NCI-H187 treated with DMSO at 0.1 percent for 48 hours (cell line): ENCODE measurements at regions not wholly inside any gene's neighbourhood (a gene's known extent, or its start where the extent isn't known, plus 50 kb on each side); places are given as distances from the start of the nearest gene placed in this dataset.

ENCODE experiments used
- DNase-seq: peaks from one replicate; lab custom pipeline; 2025; lab: John Stamatoyannopoulos, UW

DNA sequence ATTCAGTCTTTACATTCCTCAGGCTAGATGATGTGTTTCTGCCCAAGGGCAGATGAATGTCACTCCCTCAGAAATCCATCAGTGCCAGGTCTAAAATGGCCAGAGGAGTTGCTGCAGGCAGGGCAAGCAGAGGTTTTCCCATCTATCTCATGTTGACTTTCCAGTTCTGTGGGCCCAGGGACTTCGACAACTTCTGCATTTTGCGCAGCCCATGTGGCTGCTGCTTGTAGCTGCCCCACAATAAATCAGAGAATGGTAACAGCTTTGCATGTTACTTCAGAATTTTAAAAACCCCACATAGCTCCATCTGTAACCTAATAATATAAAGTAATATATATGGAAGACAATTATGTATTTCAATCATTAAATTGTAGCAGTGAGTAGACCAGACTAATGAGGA, 1367.7 kb upstream of the AGA start:
- DNase-seq: no peak

DNA sequence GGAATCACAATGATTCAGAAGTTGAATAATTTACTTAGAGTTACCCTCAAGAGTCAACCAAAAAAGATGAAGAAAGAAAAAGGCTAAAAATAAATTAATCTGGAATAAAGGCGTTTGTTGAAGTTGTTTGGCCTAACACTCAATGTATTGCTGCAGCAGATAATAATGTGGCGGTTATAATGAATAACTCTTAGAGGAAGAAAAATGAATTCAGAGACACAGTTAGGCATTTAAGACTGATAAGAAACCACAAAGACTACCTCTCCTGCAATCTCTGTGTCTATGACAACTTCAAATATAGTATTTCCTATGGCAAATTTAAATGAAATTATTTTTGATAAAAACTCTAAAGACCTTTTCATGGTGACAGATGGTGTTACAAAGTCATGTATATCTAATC, 1369.1 kb upstream of the AGA start:
- no peak for DNase-seq

DNA sequence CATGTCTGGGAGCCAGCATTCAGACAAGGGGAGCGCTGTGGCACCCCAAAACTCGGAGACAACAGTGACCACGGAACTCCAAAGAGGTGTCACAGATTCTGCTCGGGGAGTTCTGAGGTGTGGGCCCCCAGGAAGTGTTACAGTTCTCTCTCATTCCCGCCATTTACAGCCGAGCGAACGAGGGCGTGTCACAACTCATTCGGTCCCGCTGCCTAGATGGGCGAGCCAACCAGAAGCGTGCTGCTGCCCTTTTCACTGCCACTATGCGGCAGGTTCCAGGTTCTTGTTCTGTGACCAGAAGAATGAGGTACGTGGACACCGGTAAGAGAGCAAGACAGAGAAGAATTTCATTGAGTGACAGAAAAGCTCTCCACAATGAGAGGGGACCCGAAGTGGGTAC, 1370.6 kb upstream of the AGA start:
- DNase-seq: no peak

DNA sequence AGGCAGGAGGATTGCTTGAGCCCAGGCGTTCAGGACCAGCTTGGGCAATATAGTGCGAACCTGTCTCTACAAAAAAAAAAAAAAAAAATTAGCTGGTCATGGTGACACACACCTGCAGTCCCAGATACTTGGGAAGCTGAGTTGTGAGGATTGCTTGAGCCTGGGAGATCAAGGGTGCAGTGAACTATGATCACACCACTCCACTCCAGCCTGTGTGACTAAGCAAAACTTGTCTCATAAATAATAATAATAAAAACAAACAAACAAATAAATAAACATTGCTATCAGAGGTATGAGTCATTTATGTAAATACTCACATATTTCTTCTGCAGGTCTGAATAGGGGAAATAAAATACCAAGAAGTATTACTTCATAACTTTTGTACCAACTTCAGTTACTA, 1372.7 kb upstream of the AGA start:
- no peak for DNase-seq

DNA sequence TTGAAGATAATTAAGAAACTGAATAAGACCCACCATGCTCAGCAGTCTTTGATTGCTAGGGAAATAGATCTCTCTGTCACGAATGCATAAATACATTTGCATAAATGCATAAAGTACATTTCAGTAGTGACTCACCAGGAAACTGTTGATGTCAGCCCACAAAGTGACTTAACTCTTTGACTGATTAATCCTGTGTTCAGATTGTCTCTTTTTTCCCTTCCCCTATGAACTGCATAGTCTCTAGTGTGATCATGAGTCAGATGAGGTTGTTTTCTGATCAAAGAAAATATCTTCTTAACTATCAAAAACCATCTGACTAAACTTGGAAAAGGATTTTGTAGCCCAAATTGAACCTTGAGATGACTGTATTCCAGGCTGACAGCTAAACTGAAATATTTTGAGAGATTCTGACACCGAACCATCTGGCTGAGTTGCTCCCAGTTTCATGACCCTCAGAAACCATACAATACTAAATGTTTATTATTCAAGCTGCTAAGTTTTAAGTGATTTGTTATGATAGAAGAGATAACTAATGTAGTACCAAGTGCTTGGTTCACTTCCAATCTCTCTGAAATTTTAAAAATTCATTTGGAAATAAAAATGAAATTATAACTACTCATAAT, 1381.5 kb upstream of the AGA start:
- no peak for DNase-seq

DNA sequence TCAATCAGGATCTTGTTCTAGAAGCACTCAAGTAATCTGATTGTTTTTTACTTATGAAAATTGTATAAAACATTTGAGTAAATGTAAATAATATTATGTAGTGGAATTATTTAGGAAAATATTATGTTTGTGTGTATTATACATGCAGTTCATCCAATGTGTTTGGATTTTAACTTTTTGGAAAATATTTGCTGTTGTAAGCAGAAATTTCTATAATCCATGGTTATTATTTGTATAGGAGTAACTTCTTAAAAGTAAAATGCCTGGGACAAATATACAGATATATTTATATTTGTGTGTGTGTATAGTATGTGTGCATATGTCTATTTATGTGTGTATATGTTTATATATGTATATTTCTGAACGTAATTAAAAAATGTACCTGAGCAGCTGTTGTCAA, 1394.6 kb upstream of the AGA start:
- DNase-seq: no peak

DNA sequence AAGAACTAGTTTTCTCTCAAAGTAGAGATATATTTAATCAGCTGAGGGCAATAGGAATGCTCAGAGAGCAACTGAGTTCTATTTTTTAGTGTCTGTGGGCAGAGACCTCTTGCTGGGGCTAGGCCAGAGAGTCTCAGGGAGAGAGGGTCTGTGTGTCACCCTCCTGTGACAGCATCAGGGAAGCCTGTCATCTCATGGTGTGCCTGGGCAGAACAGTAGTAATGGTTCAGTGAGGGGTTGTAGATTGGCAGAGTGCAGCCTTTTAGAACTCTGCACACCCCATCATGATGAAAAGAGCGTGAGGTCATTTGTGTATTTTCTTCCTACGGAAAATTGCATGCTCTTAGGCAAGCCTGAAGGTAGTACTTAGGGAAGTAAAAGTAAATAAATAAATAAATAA, 1396.5 kb upstream of the AGA start:
- DNase-seq: no peak

DNA sequence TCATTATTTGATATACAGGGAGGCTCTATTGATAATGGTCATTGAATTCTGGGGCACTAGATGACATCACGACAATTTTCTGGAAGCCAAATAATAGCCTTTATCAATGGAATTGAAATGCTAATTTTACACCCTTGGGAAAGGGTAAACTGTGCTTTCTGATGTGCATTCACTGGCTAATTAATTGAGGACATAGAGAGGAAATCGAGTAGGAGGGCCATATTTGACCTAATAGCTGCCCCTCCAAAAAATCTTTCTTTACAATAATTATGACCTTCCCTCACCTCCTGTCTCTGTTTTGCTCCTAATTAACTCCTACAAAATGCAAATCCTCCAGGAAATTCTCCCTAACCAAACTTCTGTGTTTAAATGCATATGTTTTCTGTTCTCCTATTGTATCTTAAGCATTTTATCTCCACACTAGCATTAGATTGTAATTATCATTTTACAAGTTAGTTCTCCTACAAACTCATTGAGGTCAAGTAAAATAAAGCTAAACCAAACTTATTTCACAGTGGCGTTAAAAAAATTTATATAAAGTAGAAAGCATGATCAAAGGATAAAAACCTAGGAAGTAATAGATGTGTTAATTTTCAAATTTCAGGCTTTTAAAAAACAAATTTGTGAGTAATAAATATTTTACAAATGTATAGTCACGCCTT, 1414.0 kb upstream of the AGA start:
- no peak for DNase-seq

DNA sequence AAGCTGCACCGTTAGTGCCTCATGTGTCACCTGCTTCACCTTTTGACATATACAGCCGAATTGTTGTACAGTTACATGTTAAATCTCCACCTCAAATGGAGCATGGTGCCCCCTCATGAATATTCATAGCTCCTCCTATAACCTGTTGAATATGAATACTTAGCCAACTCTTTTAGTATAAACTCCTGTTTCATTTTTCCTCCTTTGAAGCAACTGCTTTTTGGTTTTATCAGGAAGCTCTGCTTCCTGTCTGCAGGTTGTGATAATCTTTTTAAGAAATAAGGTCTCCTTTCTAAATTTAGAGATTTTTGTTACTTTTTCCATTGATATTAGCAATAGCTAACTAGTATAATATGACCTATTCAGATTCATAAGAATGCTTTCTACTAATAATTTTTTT, 1429.2 kb upstream of the AGA start:
- DNase-seq: no peak

DNA sequence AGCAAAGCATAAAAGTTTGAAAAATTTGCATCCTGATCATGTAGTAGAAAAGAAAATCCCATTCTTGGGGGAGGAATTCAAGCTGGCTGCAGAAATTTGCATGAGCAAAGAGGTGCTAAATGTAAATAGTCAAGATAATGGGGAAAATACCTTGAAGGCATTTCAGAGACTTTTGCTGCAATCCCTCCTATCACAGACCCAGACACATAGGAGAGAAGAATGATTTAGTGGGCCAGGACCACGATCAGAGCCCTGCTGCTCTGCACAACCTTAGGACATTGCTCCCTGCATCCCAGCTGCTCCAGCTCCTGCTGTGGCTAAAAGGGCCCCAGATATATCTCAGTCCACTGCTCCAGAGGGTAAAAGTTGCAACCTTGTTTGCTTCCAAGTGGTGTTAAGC, 1439.7 kb upstream of the AGA start:
- DNase-seq: no peak

DNA sequence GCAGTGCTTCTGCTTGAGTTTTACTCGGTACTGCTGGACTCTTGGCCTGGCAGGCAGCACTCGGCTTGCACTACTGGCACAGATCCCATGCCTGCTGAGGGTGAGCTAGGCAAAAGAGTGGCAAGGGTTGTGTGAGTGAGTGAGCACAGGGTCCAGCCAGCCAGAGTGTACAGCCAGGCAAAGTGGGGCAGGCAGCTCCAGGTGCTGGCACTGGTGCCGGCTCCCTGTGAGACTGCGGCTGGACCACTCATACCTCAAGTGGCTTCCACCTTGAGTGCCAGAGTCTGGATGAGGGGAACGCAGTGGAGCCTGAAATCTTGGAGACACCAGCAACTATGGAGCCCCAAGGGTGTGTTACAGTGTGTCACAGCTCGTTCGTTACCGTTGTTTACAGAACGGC, 1451.9 kb upstream of the AGA start:
- DNase-seq: no peak

DNA sequence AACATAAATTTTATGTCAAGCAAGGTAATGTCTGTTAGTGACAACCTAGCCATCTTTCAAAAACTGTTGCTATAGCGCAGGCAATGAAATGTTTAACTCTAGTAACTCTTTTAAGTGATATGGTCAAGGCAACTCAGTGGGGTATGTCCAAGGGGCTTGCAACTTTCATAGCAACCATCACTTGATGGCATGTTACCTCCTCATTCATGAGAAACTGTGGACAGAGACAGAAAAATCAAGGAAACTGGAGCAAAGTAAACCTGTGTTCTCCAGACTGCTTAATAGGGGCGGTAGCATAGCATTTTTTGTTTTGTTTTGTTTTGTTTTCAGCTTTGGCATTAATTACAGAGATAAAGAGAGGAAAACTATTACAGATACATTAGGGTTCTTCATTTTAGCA, 1456.8 kb upstream of the AGA start:
- no peak for DNase-seq

DNA sequence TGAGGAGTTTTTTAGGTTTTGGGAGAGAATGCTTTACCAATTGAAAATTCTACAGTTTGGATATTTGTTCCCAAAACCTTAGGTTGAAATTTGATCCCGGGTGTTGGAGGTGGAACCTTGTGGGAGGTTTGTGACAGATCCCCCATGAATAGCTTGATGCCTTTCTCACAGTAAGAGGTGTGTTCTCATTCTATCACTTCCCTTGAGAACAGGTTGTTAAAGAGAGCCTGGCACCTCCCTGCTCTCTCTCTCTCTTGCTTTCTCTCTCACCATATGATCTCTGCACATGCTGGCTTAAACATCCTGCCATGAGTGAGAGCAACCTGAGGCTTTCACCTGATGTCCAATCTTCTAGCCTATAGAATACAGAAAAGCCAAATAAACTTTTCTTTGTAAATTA, 1475.5 kb upstream of the AGA start:
- no peak for DNase-seq

DNA sequence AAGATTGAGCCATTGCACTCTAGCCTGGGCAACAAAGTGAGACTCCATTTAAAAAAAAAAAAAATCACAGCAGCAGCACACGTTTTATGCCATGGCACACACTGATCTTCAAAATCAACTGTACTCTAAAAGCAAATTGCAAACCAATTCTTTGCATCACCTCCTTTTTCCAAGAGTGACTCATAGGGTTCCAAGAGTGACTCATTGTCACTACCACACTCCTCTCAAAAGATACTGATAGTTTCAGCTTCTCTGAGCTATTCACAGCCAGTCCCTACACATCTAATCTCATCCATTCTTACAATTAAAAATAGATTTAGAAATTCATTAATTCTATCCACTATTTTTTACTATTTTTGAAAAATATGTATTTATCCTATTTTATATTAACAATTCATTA, 1494.9 kb upstream of the AGA start:
- DNase-seq: no peak

DNA sequence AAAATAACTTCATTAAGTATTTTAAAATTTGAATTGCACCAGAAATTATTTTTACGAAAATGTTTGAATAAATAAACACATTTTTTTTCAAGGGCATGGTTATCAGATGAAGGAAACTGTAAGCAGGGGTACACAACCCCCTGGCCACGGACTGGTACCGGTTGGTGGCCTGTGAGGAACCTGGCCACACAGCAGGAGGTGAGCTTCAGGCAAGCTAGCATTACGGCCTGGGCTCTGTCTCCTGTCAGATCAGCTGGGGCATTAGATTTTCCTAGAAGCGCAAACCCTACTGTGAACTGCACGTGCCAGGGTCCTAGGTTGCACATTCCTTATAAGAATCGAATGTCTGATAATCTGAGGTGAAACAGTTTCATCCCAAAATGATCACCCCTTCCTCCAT, 1499.7 kb upstream of the AGA start:
- no peak for DNase-seq

DNA sequence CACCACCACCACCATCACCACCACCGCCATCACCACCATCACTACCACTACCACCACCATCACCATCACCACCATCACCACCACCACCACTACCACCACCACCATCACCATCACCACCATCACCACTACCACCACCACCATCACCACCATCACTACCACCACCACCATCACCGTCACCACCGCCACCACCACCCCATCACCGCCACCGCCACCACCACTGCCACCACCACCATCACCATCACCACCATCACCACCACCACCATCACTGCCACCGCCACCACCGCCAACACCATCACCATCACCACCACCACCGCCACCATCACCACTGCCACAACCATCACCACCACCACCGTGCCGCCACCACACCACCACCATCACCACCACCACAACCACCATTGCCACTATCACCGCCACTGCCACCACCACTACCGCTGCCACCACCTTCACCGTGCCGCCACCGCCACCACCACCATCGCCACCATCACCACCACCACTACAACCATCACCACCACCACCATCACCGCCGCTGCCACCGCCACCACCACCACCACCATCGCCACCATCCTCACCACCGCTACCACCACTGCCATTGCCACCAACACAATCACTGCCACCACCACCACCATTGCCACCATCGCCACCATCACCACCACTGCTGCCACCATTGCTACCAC, 1511.3 kb upstream of the AGA start:
- DNase-seq: no peak

DNA sequence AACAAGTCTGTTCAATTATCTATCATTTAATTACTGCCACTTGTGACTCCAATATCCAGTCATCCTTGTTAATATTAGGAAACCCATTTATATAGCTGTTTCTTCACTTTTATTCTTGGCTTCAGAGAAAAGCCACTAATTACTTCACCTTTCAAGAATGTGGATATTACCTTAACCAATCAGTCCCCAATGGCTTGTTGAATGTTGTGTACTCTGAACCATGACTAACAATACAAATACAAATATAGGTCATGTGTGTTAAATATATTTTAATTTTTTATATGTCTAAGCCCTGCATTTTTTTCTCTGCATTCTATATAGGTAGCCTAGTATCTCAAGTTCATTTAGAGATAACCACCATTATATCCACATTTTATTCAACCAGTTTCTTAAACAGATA, 1513.4 kb upstream of the AGA start:
- DNase-seq: no peak

DNA sequence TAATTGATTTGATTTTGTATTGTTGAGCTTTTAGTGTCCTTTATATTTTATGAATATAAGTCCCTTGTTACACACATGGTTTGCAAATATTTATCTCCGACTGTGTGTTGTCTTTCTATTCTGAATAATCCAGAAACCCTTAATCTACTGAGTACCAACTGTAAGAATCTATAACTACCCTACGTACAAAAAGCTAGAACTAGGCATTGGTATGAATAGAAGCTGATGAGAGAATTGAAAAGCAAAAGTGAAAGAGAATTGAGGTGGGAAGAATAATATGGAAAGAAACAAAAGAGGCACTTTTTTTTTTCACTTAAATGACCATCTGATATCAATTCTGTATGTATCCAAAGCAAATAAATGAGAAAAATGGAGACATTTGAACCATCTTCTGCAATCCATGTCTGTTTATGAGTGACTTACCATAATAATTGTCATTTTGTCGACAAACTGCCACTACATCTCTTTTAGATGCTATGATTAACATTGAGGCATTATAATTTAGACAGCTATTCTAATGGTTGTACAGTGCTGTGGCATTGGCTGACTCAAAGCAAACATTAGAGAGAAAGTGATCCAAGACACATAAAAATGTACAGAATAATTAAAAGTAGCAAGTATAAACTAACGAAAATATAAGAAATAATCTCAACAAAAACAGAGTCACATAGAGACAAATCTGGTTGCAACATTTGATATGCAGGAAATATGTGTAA, 1516.6 kb upstream of the AGA start:
- DNase-seq: no peak

DNA sequence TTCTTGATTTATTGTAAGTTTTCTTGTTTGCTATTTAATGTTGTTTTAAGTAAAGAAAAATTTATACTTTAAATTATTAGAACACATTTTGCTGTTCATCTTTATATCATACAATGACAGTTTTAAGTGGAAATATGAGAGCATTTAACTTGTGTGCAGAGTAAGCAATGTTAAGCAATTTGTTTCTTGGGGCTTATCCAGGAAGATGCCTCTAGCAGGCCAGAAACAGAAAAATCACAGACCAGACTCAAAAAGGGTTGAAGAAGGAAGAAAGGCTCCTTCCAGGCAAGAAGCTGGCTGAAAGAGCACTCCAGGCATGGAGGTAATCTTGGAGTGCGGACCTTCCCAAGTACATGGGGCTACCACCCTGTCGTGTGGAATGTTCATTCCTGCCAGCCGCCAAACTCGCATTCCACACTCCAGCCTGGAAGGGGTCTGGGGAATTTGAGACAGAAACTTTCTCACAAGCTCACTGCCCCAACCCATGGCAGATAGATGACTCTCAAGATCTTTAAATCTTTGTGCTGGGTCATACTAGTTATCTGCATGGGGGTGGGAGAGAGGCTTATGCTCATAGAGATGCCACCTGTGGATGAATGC, 1521.3 kb upstream of the AGA start:
- no peak for DNase-seq

DNA sequence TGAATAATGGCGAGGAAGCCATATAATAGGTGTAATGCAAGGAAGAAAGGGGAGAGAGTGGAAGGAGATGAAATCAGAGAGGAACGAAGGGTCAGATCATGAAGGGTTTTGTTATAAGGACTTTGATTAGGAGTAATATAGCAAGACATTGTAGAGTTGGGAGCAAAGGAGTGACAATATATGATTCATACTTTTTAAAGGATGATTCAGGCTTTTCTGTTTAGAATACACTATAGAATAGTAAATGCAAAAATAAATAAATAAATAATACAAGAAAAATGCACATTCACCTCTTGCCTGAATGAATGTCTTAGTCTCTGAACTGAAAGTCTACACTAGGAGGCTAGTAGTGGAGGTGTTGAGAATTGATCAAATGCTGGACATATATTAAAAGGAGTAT, 1524.4 kb upstream of the AGA start:
- DNase-seq: no peak

DNA sequence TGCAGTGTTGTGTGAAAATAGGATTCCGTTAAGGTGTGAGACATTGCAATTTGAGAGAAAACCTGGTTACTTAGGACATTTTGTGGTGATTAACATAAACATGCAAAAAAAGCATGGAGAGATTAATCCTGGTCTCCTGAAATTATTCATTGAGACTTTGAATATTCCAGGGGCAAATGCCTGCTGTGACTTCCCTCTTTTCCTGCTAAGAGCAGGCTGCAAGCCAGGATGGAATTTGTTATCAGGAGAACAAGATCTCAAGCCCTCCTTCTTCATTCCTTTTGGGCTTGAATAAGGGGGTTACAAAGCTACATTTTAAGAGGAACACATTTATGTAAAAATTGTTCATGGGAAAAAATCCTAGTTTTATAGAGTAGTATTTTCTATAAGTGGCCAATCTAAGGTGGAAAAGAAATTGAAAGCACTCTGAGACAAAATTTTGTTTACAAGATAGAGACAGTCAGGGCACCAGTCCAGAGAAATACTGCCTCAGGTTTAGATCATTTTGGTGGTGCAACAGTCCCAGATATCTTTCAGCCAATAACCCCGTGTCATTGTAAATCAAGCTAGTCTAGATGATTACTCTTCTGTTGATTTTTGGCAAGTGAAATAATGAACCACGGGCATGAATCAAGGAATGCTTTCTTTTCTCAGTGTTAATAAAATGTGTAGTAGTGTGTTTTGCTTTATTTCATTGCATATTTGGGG, 1528.3 kb upstream of the AGA start:
- no peak for DNase-seq

DNA sequence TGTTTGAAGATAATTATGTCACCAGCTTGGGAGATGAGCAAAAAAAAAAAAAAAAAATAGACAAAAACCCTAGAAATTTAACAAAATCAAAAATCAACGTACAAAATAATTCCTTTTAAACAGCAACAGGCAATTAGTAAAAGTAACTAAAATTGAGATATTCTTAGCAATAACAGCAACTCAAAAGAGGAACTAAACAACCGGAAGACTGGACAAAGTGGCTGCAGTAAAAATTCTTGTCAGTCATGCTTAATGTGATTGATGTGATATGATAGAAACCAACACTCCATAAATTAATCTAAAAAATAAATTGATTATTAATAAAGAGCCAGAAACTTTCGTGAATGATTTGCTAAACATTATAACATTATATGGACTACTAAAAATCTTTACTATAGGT, 1534.6 kb upstream of the AGA start:
- no peak for DNase-seq
